Hippocampal formation (tissue), 2 donors: ENCODE measurements at regions not wholly inside any gene's neighbourhood (a gene's known extent, or its start where the extent isn't known, plus 50 kb on each side); places are given as distances from the start of the nearest gene placed in this dataset.
A peak's percentile ranks its signal among the peaks of the same experiment; 100 is the strongest.
"Not testable (repeated sequence)": the region's sequence is repeated elsewhere in the genome, so short reads cannot be mapped to it uniquely, and the experiment has no call there.

ENCODE experiments used
- DNase-seq, 2 donors: peaks; one replicate each; lab custom pipeline; 2025; lab: John Stamatoyannopoulos, UW

- DNase-seq: not testable (repeated sequence)
Measured at GRCh38 chr5:117304512-117305107, 730.0 kb upstream of the SEMA6A start.

DNA sequence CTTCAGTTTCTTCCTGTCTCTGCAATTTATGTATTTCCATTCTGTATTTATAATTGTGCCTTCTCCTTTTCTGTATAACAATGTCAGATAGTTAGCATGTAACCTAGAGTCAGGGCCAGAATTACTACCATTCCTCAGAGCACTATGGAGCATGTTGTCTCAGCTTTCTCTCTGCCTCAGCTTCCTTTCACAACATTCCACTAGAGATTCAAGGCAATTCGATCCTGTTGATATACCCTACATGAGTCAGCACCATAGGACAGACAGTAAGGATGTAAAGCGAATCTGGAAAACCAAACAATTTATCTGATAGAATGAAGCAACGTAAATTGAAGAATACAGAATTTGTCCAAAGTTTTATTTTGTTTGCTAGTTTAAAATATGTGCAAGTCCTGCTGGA is 728.3 kb upstream of the SEMA6A start:
- DNase-seq: no peak

DNA sequence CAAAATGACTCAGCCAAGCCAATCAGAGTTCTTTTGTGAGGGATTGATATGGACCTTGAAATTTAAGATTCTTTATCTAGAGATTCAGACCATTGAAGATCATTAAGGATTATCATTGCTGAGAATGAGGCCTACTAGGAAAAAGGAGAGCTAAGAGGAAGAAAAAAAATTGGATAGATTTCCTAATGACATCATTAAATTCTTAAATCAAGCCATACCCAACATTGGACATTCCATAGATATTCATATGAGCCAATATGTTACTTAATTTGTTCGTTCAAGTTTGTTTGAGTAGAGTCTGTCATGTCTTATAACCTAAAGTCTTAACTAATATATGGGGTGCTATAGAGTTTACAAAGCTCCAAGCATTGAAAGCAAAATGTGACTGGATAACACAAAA is 727.9 kb upstream of the SEMA6A start:
- no peak for DNase-seq

GRCh38 chr5:117299936-117300328 is 725.3 kb upstream of the SEMA6A start:
- DNase-seq: no peak

DNA sequence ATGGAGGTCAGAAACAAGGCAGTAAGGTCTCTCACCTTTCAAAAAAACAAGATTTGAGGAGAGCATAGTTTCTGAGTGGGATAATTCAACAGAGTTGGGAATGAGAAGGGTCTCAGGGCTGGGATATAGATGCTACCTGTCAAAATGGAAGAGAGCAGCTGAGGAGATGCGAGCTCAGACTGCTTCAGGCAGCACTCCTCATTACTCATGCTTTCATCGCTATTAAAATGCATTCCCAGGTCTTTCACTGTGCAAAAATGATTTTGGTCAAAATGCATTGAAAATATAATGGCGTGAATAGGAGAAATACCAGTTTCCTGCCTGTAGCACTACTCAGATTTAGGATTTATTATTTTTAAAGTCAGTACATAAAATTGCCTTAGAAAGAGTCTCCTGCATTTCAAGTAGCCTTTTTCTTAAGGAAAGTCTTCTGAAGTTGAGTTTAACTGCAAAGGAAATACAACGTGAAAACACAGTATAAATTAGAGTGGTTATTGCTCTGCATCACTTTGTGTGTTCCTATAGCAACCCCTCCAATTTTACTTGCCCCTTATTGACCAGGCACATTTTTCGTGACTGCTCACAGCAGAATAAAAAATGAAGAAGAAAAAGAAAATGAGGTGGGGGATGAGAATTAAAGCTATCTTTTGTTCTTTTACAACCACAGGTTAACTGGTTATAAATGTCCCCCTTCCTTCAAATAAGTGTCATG is 724.8 kb upstream of the SEMA6A start:
- no peak for DNase-seq

GRCh38 chr5:117296872-117297271 is 722.2 kb upstream of the SEMA6A start:
- DNase-seq: no peak

GRCh38 chr5:117295941-117296340 is 721.3 kb upstream of the SEMA6A start:
- DNase-seq: no peak

- no peak for DNase-seq
Measured at GRCh38 chr5:117286813-117287212, 712.2 kb upstream of the SEMA6A start.

- no peak for DNase-seq
Measured at GRCh38 chr5:117271656-117272055, 697.0 kb upstream of the SEMA6A start.

- DNase-seq: no peak
Measured at GRCh38 chr5:117266280-117266679, 691.7 kb upstream of the SEMA6A start.

GRCh38 chr5:117263231-117263630 is 688.6 kb upstream of the SEMA6A start:
- no peak for DNase-seq

DNA sequence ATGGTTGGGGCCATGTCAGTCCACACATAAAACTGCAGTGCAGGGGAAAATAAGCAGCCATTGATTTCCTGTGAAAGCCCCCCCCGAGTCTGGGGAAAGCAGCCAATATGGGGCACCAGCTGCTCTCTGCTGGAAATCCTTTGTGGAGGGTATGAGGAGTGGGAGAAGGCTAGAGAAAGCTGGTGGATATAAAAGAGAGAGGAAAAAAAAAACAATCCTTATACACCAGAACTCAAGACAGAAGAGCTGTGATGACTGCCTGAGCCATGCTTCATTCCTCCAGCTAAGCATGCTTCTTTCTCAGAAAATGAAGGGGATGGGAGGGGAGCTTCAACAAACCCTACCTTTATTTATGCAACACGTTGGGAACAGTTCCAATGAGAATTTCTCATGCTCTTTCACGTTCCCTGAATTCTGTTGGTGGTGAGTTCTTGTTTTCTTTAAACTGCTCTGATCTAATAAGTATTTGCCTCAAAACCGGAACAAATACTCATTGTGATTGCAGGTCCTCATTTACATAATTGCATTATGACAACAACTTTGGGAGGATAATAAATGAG is 688.0 kb upstream of the SEMA6A start:
- peak; percentile 59 to 72 for DNase-seq

DNA sequence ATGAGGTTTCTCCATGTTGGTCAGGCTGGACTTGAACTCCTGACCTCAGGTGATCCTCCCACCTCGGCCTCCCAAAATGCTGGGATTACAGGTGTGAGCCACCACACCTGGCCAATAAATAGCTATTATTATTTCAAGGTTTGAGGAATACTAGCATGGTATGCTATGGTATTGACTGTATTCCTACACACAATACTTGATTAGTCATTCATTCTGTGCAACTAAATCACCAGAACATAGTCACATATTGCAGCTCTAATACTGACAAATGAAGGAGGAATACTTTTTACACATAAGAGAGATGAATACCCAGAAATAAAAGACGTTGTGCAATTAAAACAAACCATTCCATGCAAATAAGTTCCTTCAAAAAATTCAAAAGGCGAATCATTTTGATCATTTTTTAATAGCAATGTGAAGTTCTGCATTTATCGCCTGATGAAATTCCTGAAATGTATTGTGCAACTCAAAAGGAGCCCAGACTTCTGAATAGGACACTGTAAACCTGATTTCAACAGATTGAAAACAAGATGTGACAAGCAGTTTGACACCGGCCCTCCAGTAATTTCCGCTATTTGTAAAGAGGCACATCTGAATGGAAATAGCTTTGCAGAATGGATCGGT is 687.4 kb upstream of the SEMA6A start:
- DNase-seq: peak in 1 of 2 donors; percentile 59

DNA sequence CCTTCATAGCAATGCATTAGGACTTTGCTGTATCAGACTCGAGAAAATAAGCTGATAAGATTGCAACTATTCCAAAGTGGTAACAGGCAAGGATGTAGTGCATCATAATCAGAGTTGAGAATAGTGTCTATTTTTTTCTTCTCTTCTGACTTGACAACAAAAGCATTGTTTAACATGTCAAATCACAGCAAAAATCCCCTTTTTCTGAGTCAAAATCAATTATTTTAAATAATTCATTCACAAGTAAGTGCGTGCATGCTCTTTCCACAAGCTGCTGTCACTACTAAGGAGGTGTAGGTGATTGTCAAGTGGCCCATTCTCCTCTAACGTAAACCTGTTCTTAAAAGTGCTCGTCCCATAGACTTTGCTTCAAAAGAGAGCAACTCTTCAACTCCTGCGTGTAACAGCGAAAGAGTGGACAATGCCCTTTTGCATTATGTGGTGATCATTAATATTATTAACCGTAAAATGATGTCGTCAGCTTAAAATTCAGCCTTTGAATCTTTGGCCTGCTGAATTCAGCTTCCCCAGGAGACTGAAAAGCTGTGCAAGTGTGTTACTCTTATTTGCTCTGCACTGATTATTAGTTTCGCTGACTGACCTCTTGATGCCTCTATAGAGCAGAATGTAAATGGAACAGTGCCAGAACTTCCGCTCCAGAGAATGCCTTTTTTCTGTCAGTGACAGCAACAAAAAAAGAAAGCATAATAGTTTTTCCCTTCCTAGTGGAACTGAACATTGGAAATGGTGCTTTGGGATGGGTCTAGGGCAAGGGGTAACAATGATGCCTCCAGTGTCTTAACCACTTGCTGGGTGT is 680.8 kb upstream of the SEMA6A start:
- peak; percentile 24 to 45 for DNase-seq

DNA sequence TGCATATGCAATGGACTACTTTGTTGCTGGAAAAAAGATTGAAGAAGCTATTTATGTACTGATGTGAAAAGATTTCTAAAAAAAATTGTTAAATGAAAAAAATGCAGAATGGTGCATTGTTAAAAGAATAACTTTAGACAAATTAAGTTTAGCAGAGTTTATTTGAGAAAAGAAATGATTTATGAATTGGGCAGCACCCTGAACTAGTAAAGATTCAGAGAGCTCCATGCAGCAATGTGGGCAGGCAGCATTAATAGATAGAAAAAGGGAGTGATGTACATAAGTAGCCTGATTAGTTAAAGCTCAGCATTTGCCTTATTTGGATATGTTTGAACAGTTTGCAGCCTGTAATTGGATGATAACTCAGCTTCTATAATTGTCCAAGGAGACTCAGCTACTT is 677.9 kb upstream of the SEMA6A start:
- no peak for DNase-seq

DNA sequence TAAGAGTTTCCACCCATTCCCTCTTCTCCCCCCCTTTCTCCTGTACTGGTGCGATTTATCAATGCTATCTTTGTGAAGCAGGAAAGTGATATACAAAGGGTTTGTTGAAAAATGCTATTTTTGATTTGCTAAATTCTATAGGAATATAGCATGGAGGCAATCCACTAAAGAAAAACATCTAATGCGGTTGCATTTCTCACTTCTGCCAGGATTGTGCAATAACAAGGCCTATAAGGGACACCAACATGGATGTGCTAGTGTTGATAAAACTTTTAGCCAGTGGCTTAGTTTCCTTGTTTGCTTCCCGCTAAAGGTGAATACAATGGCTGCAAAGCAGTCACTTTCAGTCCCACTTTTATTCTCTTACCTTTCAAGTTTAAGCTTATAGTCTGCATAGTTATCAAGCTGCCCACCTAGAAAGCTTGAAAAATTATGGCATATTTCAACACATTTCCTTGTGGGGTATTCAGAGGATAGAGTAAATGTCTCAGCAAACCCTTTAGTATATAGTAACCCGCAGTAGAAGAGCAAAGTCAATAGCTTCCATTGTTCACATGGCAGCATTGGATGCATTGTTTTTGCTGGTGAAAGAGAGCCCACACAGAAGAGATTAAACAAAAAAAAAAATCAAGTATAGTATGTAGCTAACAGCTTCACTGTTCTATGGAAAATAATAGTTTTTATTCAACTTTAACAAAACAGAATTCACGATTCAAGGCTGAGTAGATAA is 674.6 kb upstream of the SEMA6A start:
- DNase-seq: peak; percentile 6 to 78

DNA sequence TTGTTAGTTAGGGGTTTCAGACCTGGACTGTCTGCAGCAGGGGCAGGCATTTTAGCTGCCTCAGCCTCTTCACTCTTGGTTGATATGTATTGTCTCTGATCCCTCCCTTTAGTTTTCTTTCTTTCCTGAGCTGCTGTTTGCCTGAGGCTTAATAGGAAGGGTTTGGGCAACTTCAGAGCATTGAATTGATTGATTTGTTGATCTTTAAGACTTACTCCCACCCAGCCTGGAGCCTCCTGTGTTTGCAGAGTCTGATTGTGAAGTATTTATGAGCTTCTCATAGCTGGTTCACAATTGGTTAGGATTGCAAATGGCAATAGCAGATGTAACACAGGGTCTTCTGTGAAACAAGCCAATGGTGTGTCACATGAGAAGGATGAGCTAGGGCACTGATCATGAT is 671.8 kb upstream of the SEMA6A start:
- DNase-seq: no peak

- no peak for DNase-seq
Measured at GRCh38 chr5:117245130-117245529, 670.5 kb upstream of the SEMA6A start.

DNA sequence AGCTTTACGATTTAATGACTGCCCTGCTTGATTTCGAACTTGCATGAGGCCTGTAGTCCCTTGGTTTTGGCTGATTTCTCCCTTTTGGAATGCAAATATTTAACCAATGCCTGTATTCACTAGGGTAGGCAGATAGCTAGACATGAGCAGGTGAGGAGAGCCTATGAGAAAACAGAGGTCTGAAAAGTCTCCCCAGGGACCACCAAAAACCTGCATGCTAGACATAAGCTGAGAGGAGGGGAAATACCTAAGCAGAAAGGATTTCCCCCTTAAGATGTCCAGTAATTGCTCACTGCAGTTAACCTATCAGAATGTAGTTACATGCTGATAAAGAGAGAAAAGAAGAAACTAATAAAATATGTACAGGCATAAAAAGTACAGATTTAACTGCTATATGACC is 667.4 kb upstream of the SEMA6A start:
- DNase-seq: no peak

DNA sequence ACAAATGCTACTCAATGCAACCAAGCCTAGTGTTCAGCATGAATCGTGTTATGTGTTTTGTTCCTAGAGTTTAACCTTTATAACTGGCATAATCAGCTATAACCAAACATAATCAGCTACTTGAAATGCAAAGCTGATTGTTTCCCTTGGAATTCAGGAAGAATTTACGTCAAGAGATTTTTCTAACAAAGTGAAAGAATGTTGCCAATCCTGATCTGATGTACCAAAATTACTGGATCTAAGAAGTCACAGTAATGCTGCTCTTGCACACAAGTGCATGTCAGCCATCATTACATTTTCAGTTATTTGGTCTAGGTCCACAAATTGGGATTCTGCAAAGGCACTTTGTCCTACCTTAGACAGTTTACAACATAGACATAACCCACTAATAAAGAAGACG is 662.3 kb upstream of the SEMA6A start:
- DNase-seq: no peak

DNA sequence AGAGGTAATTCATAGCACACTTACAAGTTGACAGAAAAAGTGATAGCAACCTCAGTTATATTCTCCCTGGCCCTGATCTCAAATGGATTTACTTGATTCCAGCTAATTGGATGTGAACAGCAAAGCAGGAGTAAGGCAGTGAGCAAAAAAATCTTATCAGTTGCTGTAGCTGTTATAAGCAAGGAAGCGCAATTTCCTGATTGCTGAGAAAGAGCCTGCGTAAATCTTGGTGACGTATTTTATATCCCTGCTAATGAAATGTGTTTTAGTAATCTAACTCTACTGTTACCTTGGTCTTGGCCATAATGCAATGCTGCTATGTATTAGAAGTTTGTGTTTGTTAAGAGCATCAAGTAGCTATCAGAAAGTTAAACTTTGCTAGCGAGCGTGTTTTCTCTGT is 661.2 kb upstream of the SEMA6A start:
- DNase-seq: no peak

- no peak for DNase-seq
Measured at GRCh38 chr5:117230375-117230774, 655.8 kb upstream of the SEMA6A start.
